ENCODE measurements at regions not wholly inside any gene's neighbourhood (a gene's known extent, or its start where the extent isn't known, plus 50 kb on each side); places are given as distances from the start of the nearest gene placed in this dataset.

DNA sequence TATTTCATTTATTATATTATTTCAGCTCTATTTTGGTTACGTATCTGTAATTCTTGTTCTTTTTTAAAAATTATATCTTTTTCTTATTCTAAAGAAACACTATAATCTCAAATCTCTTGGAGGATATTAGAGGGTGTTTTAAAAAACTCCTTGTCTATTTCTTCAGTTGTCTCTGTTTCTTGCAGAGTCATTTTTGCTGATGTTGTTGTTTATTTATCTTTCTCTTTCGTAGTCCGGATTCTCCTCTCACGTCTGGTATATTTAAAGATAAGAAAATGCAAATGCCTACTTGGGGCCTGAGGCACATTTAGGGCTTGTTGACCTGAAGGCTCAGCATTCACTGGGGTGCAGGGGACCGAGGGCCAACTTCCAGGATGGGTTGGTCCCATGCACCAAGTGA, 181.2 kb upstream of the CTBP2 start:
- TF ChIP-seq, protein P1, sequence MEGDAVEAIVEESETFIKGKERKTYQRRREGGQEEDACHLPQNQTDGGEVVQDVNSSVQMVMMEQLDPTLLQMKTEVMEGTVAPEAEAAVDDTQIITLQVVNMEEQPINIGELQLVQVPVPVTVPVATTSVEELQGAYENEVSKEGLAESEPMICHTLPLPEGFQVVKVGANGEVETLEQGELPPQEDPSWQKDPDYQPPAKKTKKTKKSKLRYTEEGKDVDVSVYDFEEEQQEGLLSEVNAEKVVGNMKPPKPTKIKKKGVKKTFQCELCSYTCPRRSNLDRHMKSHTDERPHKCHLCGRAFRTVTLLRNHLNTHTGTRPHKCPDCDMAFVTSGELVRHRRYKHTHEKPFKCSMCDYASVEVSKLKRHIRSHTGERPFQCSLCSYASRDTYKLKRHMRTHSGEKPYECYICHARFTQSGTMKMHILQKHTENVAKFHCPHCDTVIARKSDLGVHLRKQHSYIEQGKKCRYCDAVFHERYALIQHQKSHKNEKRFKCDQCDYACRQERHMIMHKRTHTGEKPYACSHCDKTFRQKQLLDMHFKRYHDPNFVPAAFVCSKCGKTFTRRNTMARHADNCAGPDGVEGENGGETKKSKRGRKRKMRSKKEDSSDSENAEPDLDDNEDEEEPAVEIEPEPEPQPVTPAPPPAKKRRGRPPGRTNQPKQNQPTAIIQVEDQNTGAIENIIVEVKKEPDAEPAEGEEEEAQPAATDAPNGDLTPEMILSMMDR (IDR thresholded peaks at IDR 0.05), result no peak
- TF ChIP-seq POLR2A (IDR thresholded peaks at IDR 0.05), result no peak

Measured in adrenal gland (tissue), 5 donors.